ENCODE measurements at regions not wholly inside any gene's neighbourhood (a gene's known extent, or its start where the extent isn't known, plus 50 kb on each side); places are given as distances from the start of the nearest gene placed in this dataset.

- Histone ChIP-seq H3K9me3 (no peaks in the 10 kb centered on the region), H3K27me3 (no peaks in the 10 kb centered on the region), H3K4me3 (no peak overlapping the region), H3K27ac (no peak overlapping the region), H3K36me3 (no peaks in the 10 kb centered on the region), H3K4me1 (ENCODE audit: insufficient read depth) (no peaks in the 10 kb centered on the region)
- no peak for DNase-seq
- 72 to 80% (median 75%) methylated on average over 24 of the region's 24 CpGs for WGBS, 3 donors
- TF ChIP-seq POLR2A (IDR thresholded peaks at IDR 0.05) (no peak), CTCF (IDR thresholded peaks at IDR 0.05) (no peak), EP300 (IDR thresholded peaks at IDR 0.05) (no peak)
- intact Hi-C loops (cut with DNase I), result no loop called here
These were observed 141.6 kb downstream of the EMX2 start for GRCh38 chr10:117684046-117684610.

- H3K27me3 ChIP-seq, result no peaks in the 10 kb centered on the region
- no peak for TF ChIP-seq CTCF (IDR thresholded peaks at IDR 0.05)
- no peak for TF ChIP-seq EP300 (IDR thresholded peaks at IDR 0.05)
- TF ChIP-seq POLR2A (IDR thresholded peaks at IDR 0.05), result no peak
- no peaks in the 10 kb centered on the region for H3K4me1 ChIP-seq (ENCODE audit: insufficient read depth)
- peak in 4 of 5 donors; percentile 30 to 71 (median 36) for DNase-seq
- H3K4me3 ChIP-seq, result no peak overlapping the region
- 14 to 20% (median 14%) methylated on average over 16 of the region's 16 CpGs for WGBS, 3 donors
- intact Hi-C loops (cut with DNase I), result no loop called here
- no peaks in the 10 kb centered on the region for H3K9me3 ChIP-seq
- no peak overlapping the region for H3K27ac ChIP-seq
- no peaks in the 10 kb centered on the region for H3K36me3 ChIP-seq
These were observed 142.2 kb downstream of the EMX2 start for GRCh38 chr10:117684672-117685211.

GRCh38 chr10:117685431-117685830, 142.9 kb downstream of the EMX2 start:
- H3K4me3 ChIP-seq, result no peak overlapping the region
- intact Hi-C loops (cut with DNase I), result no loop called here
- 66 to 84% (median 81%) methylated on average over 3 of the region's 3 CpGs for WGBS, 3 donors
- DNase-seq, result no peak
- H3K27me3 ChIP-seq, result no peaks in the 10 kb centered on the region
- no peak overlapping the region for H3K27ac ChIP-seq
- H3K4me1 ChIP-seq (ENCODE audit: insufficient read depth), result no peaks in the 10 kb centered on the region
- H3K9me3 ChIP-seq, result no peaks in the 10 kb centered on the region
- no peaks in the 10 kb centered on the region for H3K36me3 ChIP-seq
- TF ChIP-seq POLR2A (IDR thresholded peaks at IDR 0.05), result no peak
- no peak for TF ChIP-seq CTCF (IDR thresholded peaks at IDR 0.05)
- TF ChIP-seq EP300 (IDR thresholded peaks at IDR 0.05), result no peak

GRCh38 chr10:117686606-117687005, 144.1 kb downstream of the EMX2 start:
- Histone ChIP-seq H3K36me3 (no peaks in the 10 kb centered on the region), H3K9me3 (no peaks in the 10 kb centered on the region), H3K4me1 (ENCODE audit: insufficient read depth) (no peaks in the 10 kb centered on the region), H3K27ac (no peak overlapping the region), H3K4me3 (no peak overlapping the region), H3K27me3 (no peaks in the 10 kb centered on the region)
- 83 to 87% (median 85%) methylated on average over 4 of the region's 4 CpGs for WGBS, 3 donors
- intact Hi-C loops (cut with DNase I), result no loop called here
- TF ChIP-seq EP300 (IDR thresholded peaks at IDR 0.05) (no peak), POLR2A (IDR thresholded peaks at IDR 0.05) (no peak), CTCF (IDR thresholded peaks at IDR 0.05) (no peak)
- no peak for DNase-seq
